ENCODE measurements at regions not wholly inside any gene's neighbourhood (a gene's known extent, or its start where the extent isn't known, plus 50 kb on each side); places are given as distances from the start of the nearest gene placed in this dataset.

GRCh38 chr9:27659571-27659970 lies 86.3 kb upstream of the C9orf72 start:
- no peak for TF ChIP-seq CTCF (conservative IDR thresholded peaks at IDR 0.05; ENCODE audit: low read length)
- TF ChIP-seq EZH2phosphoT487 (IDR thresholded peaks at IDR 0.05; ENCODE audit: borderline replicate concordance): no peak

All from Loucy (cell line).